ENCODE measurements at regions not wholly inside any gene's neighbourhood (a gene's known extent, or its start where the extent isn't known, plus 50 kb on each side); places are given as distances from the start of the nearest gene placed in this dataset.

DNA sequence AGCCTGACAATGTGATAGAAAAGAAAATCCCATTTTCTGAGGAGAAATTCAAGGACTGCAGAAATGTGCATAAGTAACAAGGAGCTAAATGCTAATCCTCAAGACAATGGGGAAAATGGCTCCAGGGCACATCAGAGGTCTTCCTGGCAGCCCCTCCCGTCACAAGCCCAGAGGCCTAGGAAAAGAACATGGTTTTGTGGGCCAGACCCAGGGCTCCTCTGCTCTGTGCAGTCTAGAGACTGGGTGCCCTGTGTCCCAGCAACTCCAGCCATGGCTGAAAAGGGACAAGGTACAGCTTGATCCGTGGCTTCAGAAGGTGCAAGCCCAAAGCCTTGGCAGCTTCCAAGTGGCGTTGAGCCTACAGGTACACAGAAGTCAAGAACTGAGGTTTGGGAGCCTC is 176.8 kb upstream of the SUCLG2 start:
- no peak overlapping the region for H3K4me3 ChIP-seq (ENCODE audit: low read depth, low read length)
- no peak for DNase-seq (ENCODE audit: low read depth)
- TF ChIP-seq, protein P1, sequence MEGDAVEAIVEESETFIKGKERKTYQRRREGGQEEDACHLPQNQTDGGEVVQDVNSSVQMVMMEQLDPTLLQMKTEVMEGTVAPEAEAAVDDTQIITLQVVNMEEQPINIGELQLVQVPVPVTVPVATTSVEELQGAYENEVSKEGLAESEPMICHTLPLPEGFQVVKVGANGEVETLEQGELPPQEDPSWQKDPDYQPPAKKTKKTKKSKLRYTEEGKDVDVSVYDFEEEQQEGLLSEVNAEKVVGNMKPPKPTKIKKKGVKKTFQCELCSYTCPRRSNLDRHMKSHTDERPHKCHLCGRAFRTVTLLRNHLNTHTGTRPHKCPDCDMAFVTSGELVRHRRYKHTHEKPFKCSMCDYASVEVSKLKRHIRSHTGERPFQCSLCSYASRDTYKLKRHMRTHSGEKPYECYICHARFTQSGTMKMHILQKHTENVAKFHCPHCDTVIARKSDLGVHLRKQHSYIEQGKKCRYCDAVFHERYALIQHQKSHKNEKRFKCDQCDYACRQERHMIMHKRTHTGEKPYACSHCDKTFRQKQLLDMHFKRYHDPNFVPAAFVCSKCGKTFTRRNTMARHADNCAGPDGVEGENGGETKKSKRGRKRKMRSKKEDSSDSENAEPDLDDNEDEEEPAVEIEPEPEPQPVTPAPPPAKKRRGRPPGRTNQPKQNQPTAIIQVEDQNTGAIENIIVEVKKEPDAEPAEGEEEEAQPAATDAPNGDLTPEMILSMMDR (IDR thresholded peaks at IDR 0.05; ENCODE audit: insufficient read depth, low read length, poor library complexity, severe bottlenecking), result no peak
- H3K36me3 ChIP-seq (ENCODE audit: control insufficient read depth, insufficient read depth, low read length), result no peaks in the 10 kb centered on the region
- no peaks in the 10 kb centered on the region for H3K27me3 ChIP-seq (ENCODE audit: control insufficient read depth, insufficient read depth, low read length)

DNA sequence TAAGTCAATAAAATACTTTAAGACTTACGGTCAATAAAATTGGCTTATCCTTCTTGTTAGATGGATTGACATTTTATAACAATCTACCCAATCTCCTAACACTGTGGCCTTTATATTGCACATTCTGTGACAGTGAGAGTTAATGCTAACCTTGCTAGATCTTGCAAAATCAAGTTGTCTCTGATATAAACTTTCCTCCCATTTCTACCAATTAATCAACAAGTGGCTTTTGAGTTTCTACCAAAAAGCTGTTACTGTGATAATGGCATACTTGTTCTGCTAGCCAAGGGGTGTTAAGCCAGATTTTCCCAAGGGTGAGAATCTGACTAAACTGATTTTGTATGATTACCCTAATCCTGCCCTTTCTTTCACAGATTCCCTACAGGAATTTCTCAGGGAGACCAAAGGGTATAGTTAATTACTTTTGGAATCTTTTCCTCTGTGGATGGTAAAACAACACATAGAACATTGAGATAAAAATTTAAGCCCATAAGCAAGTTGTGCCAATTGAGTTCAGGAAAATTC is 174.1 kb upstream of the SUCLG2 start:
- TF ChIP-seq, protein P1 (IDR thresholded peaks at IDR 0.05; ENCODE audit: insufficient read depth, low read length, poor library complexity, severe bottlenecking), result no peak
- H3K4me3 ChIP-seq (ENCODE audit: low read depth, low read length), result no peak overlapping the region
- no peaks in the 10 kb centered on the region for H3K27me3 ChIP-seq (ENCODE audit: control insufficient read depth, insufficient read depth, low read length)
- H3K36me3 ChIP-seq (ENCODE audit: control insufficient read depth, insufficient read depth, low read length), result no peaks in the 10 kb centered on the region
- no peak for DNase-seq (ENCODE audit: low read depth)

DNA sequence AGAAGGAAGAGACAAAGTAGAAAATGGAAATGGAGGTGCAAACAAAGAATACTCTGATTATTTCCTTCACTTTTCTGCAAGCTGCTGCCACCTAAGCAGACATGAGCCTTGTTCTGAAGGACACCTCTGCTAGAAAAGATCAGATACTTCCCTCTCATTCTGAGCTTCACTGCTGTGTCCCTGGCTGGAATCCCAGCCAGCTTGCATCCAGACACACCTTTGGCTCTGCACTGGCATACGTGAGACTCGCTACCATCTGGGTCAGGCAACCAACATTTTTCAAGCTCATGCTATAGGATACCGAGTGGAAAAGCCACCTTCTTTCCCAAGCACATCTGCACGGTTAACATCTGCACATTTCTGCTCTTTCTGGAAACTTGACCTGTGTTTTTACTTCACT is 166.7 kb upstream of the SUCLG2 start:
- Histone ChIP-seq H3K4me3 (ENCODE audit: low read depth, low read length) (no peak overlapping the region), H3K27me3 (ENCODE audit: control insufficient read depth, insufficient read depth, low read length) (no peaks in the 10 kb centered on the region), H3K36me3 (ENCODE audit: control insufficient read depth, insufficient read depth, low read length) (no peaks in the 10 kb centered on the region)
- no peak for DNase-seq (ENCODE audit: low read depth)
- TF ChIP-seq, protein P1 (IDR thresholded peaks at IDR 0.05; ENCODE audit: insufficient read depth, low read length, poor library complexity, severe bottlenecking), result no peak

DNA sequence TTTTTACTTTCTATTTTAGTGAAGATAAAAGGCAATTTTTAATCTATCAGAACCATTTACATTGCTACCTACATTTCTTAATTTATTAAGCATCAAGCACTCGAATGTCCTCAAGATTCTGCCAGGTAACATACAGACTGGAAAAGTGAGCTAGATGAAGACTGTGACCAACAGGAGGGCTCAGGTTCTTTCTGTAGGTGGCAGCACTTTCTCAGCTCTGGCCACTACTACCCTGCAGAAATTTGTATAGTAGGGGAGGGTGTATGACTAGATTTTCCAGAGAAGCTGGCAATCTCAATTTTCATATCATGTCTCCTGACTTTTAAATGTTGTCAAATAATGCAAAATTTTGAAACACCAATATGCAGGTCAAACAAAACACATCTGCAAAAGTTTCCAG is 165.0 kb upstream of the SUCLG2 start:
- no peak for DNase-seq (ENCODE audit: low read depth)
- Histone ChIP-seq H3K4me3 (ENCODE audit: low read depth, low read length) (no peak overlapping the region), H3K27me3 (ENCODE audit: control insufficient read depth, insufficient read depth, low read length) (no peaks in the 10 kb centered on the region), H3K36me3 (ENCODE audit: control insufficient read depth, insufficient read depth, low read length) (no peaks in the 10 kb centered on the region)
- TF ChIP-seq, protein P1 (IDR thresholded peaks at IDR 0.05; ENCODE audit: insufficient read depth, low read length, poor library complexity, severe bottlenecking), result peak; percentile 53

DNA sequence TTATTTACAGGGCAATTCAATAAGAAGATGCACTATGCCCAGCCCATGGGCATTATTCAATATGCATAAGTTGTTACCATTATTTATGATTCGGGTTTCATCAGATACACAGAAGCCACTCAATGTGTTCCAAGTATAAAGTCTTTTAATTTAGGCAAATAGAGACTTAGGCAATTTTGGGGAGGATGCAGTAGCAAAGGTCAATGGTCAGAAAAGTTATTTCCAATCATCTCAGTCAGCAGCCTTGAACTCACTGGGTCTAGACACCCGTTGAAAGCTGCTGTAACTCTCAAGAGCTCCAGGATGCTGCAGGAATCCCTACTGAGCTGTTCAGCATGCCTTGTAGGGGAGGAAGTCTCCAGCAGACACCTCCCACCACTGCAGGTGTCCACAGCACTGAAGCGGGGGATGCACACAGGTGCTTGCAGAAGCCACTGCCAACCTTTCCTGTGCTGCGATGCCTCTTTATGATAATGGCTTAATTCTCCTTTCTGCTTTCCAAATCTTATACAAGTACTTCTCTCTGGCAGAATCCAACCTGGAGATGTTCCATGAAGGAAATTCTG is 155.0 kb upstream of the SUCLG2 start:
- H3K36me3 ChIP-seq (ENCODE audit: control insufficient read depth, insufficient read depth, low read length), result no peaks in the 10 kb centered on the region
- H3K4me3 ChIP-seq (ENCODE audit: low read depth, low read length), result no peak overlapping the region
- no peak for DNase-seq (ENCODE audit: low read depth)
- no peaks in the 10 kb centered on the region for H3K27me3 ChIP-seq (ENCODE audit: control insufficient read depth, insufficient read depth, low read length)
- TF ChIP-seq, protein P1 (IDR thresholded peaks at IDR 0.05; ENCODE audit: insufficient read depth, low read length, poor library complexity, severe bottlenecking), result no peak

DNA sequence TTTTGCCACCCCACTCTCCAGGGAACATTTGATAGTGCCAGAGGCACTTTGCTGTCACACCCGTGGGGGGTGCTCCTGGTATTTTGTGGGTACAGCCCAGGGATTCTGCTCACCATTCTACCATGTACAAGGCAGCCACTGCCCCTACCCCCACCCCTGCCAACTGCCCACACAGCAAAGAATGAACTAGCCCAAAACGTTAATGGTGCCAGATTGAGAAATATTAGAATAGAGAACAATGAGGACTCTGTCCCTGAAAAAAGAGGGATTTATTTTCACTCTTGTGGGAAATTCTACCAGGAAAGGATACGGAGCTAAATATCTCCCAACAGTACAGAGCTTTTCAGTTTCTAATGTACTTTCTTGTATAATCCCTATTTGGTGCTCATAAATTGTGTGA is 154.5 kb upstream of the SUCLG2 start:
- no peaks in the 10 kb centered on the region for H3K27me3 ChIP-seq (ENCODE audit: control insufficient read depth, insufficient read depth, low read length)
- H3K4me3 ChIP-seq (ENCODE audit: low read depth, low read length), result no peak overlapping the region
- TF ChIP-seq, protein P1 (IDR thresholded peaks at IDR 0.05; ENCODE audit: insufficient read depth, low read length, poor library complexity, severe bottlenecking), result no peak
- no peaks in the 10 kb centered on the region for H3K36me3 ChIP-seq (ENCODE audit: control insufficient read depth, insufficient read depth, low read length)
- no peak for DNase-seq (ENCODE audit: low read depth)

All from kidney epithelial cell (primary cell).